ACHN (cell line): ENCODE measurements at regions not wholly inside any gene's neighbourhood (a gene's known extent, or its start where the extent isn't known, plus 50 kb on each side); places are given as distances from the start of the nearest gene placed in this dataset.
"Not testable (repeated sequence)": the region's sequence is repeated elsewhere in the genome, so short reads cannot be mapped to it uniquely, and the experiment has no call there.

ENCODE experiments used
- DNase-seq: peaks from one replicate; pipeline ENCODE4 v3.0.0-alpha.2; 2015
- in situ Hi-C: cut with HindIII; loops from 2 replicates; pipeline ENCODE4 v1.10.0; 2017; ENCODE audit warnings: low sequenced_read_pairs, low pct_ligation_motif_present, low pct_unique_long_range_greater_than_20kb

GRCh38 chr5:57662991-57663390, 180.4 kb upstream of the ACTBL2 start:
- in situ Hi-C loops, result no loop called here
- no peak for DNase-seq

GRCh38 chr5:57659886-57660285, 177.3 kb upstream of the ACTBL2 start:
- no peak for DNase-seq
- in situ Hi-C loops, result no loop called here

- in situ Hi-C loops, result no loop called here
- no peak for DNase-seq
Observed at GRCh38 chr5:57658018-57658417, 175.4 kb upstream of the ACTBL2 start.

GRCh38 chr5:57655228-57655627, 172.6 kb upstream of the ACTBL2 start:
- DNase-seq, result no peak
- in situ Hi-C loops, result no loop called here

- in situ Hi-C loops, result no loop called here
Observed at GRCh38 chr5:57653636-57654290, 171.2 kb upstream of the ACTBL2 start.

GRCh38 chr5:57651127-57651526, 168.5 kb upstream of the ACTBL2 start:
- no peak for DNase-seq
- in situ Hi-C loops, result no loop called here

More at GRCh38 chr5:57653636-57654290, 171.2 kb upstream of the ACTBL2 start:
- DNase-seq, result no peak

- in situ Hi-C loops, result no loop called here
- DNase-seq, result peak; percentile 59
Observed at GRCh38 chr5:57650360-57651069, 167.9 kb upstream of the ACTBL2 start.

- DNase-seq, result no peak
- in situ Hi-C loops, result no loop called here
Observed at GRCh38 chr5:57642698-57643097, 160.1 kb upstream of the ACTBL2 start.

GRCh38 chr5:57642066-57642465, 159.5 kb upstream of the ACTBL2 start:
- DNase-seq, result no peak
- in situ Hi-C loops, result no loop called here

GRCh38 chr5:57635146-57635777, 152.7 kb upstream of the ACTBL2 start:
- in situ Hi-C loops, result no loop called here
- DNase-seq, result no peak

- no peak for DNase-seq
- in situ Hi-C loops, result no loop called here
Observed at GRCh38 chr5:57632937-57633336, 150.3 kb upstream of the ACTBL2 start.

- in situ Hi-C loops, DNase-seq: not testable (repeated sequence)
Observed at GRCh38 chr5:57631139-57631538, 148.5 kb upstream of the ACTBL2 start.

- no peak for DNase-seq
- in situ Hi-C loops, result no loop called here
Observed at GRCh38 chr5:57627661-57628060, 145.1 kb upstream of the ACTBL2 start.

- no peak for DNase-seq
- in situ Hi-C loops, result no loop called here
Observed at GRCh38 chr5:57626703-57627102, 144.1 kb upstream of the ACTBL2 start.

GRCh38 chr5:57621624-57622023, 139.0 kb upstream of the ACTBL2 start:
- DNase-seq, result no peak
- in situ Hi-C loops, result no loop called here

GRCh38 chr5:57618767-57619381, 136.3 kb upstream of the ACTBL2 start:
- in situ Hi-C loops, result no loop called here
- no peak for DNase-seq

- no peak for DNase-seq
- in situ Hi-C loops, result no loop called here
Observed at GRCh38 chr5:57613741-57614140, 131.1 kb upstream of the ACTBL2 start.

GRCh38 chr5:57611177-57611576, 128.6 kb upstream of the ACTBL2 start:
- DNase-seq, result no peak
- in situ Hi-C loops, result no loop called here

GRCh38 chr5:57608542-57608941, 125.9 kb upstream of the ACTBL2 start:
- DNase-seq, result no peak
- in situ Hi-C loops, result no loop called here
